ENCODE measurements at regions not wholly inside any gene's neighbourhood (a gene's known extent, or its start where the extent isn't known, plus 50 kb on each side); places are given as distances from the start of the nearest gene placed in this dataset.

GRCh38 chr9:110115826-110116542 is 92.0 kb downstream of the C9orf152 start (continued):
- TF ChIP-seq IRF2 (CRISPR knock-in tag; IDR thresholded peaks at IDR 0.05; ENCODE audit: borderline replicate concordance, low read depth) (no peak), HMGA2 (CRISPR knock-in tag; IDR thresholded peaks at IDR 0.05) (no peak), CREM (CRISPR knock-in tag; IDR thresholded peaks at IDR 0.05) (no peak), STAT6 (CRISPR knock-in tag; conservative IDR thresholded peaks at IDR 0.05; ENCODE audit: low read depth) (no peak), NFYB (CRISPR knock-in tag; conservative IDR thresholded peaks at IDR 0.05; ENCODE audit: low read depth) (no peak), OVOL2 (CRISPR knock-in tag; IDR thresholded peaks at IDR 0.05; ENCODE audit: borderline replicate concordance) (no peak), ESRRA (CRISPR knock-in tag; IDR thresholded peaks at IDR 0.05; ENCODE audit: borderline replicate concordance) (no peak), ZSCAN18 (CRISPR knock-in tag; IDR thresholded peaks at IDR 0.05) (no peak), GRHL2 (CRISPR knock-in tag; IDR thresholded peaks at IDR 0.05; ENCODE audit: insufficient replicate concordance, severe bottlenecking) (no peak), RELA (CRISPR knock-in tag; IDR thresholded peaks at IDR 0.05; ENCODE audit: borderline replicate concordance) (no peak)

GRCh38 chr9:110116543-110116885 is 91.4 kb downstream of the C9orf152 start:
- H3K4me3 Mint-ChIP-seq = no peak overlapping the region
- H3K4me1 Mint-ChIP-seq = peaks cover 76% of the 10 kb centered on the region
- H3K36me3 Mint-ChIP-seq = no peaks in the 10 kb centered on the region
- H3K9me3 Mint-ChIP-seq = no peaks in the 10 kb centered on the region
- H3K27ac Mint-ChIP-seq = no peak overlapping the region
- TF ChIP-seq JAZF1 (CRISPR knock-in tag; IDR thresholded peaks at IDR 0.05) = no peak
- TF ChIP-seq ATF6 (CRISPR knock-in tag; IDR thresholded peaks at IDR 0.05) = no peak
- no peak for TF ChIP-seq TP53 (CRISPR knock-in tag; IDR thresholded peaks at IDR 0.05)
- TF ChIP-seq ERG (CRISPR knock-in tag; IDR thresholded peaks at IDR 0.05) = no peak
- TF ChIP-seq ARID4B (CRISPR knock-in tag; IDR thresholded peaks at IDR 0.05; ENCODE audit: borderline replicate concordance) = no peak
- no peak for TF ChIP-seq TEAD1 (CRISPR knock-in tag; IDR thresholded peaks at IDR 0.05)
- TF ChIP-seq CTCF (IDR thresholded peaks at IDR 0.05) = no peak
- no peak for TF ChIP-seq SOX15 (CRISPR knock-in tag; IDR thresholded peaks at IDR 0.05)
- no peak for TF ChIP-seq JUN (CRISPR knock-in tag; IDR thresholded peaks at IDR 0.05)
- no peak for TF ChIP-seq ZBTB43 (CRISPR knock-in tag; IDR thresholded peaks at IDR 0.05)
- TF ChIP-seq ZNF263 (CRISPR knock-in tag; IDR thresholded peaks at IDR 0.05; ENCODE audit: low read depth) = no peak
- TF ChIP-seq GTF2I (CRISPR knock-in tag; conservative IDR thresholded peaks at IDR 0.05) = no peak
- H3K27me3 Mint-ChIP-seq (ENCODE audit: low read depth) = no peaks in the 10 kb centered on the region
- ChIA-PET POLR2A (no interaction called here), CTCF (no interaction called here)
- ATAC-seq = no peak
- DNase-seq (ENCODE audit: low spot score) = no peak

Data from WTC11 (cell line).